MM.1S (cell line): ENCODE measurements at regions not wholly inside any gene's neighbourhood (a gene's known extent, or its start where the extent isn't known, plus 50 kb on each side); places are given as distances from the start of the nearest gene placed in this dataset.

ENCODE experiments used
- EZH2 ChIP-seq: fragments of 300-600 bp; sonication (generic); optimal IDR thresholded peaks from 2 replicates; pipeline ENCODE3; 2017; ENCODE audit warnings: low read depth, mild to moderate bottlenecking, antibody characterized with exemption, low read length, mixed read lengths
- EZH2phosphoT487 ChIP-seq: fragments of 300-600 bp; sonication (generic); IDR thresholded peaks from 2 replicates; pipeline ENCODE4 v1.6.1; 2018; ENCODE audit warnings: antibody characterized with exemption, low read length

DNA sequence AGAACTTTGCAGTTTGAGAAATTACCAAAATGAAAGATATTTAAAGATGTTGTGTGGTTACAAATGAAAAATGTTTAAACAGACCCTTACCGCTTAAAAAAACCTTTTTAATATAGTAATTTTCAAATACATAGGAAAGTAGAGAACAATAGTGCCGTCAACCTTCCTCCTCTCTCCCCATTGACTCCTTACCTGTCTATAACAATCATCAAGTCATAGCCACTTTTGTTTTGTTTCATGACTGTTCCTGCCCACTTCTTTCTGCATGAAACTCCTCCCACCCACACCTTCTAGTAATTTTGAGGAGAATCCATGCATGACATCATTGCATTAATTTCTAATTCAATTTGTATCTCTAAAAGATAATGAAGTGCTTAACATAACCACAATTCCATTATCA lies 76.5 kb upstream of the ATP8A1 start:
- TF ChIP-seq EZH2, result no peak
- TF ChIP-seq EZH2phosphoT487, result no peak
